Smooth muscle cell (in vitro differentiated cells): ENCODE measurements at regions not wholly inside any gene's neighbourhood (a gene's known extent, or its start where the extent isn't known, plus 50 kb on each side); places are given as distances from the start of the nearest gene placed in this dataset.

Source experiments
- DNase-seq: peaks from one replicate; lab custom pipeline; 2025; ENCODE audit not compliant: unreplicated experiment; lab: John Stamatoyannopoulos, UW
- H2AFZ ChIP-seq: fragments of 200-600 bp; sonication (generic); 2 replicates; pipeline ENCODE4 v1.6.0; 2016; ENCODE audit warnings: antibody characterized with exemption, low read depth, mild to moderate bottlenecking
- H3F3A ChIP-seq: fragments of 200-600 bp; sonication (generic); 2 replicates; pipeline ENCODE4 v1.6.0; 2017; ENCODE audit warnings: antibody characterized with exemption, low read depth
- H3K27ac ChIP-seq: fragments of 200-600 bp; sonication (generic); 2 replicates; pipeline ENCODE4 v1.5.1; 2016; ENCODE audit warnings: low read depth, mild to moderate bottlenecking
- H3K27me3 ChIP-seq: fragments of 200-600 bp; sonication (generic); 2 replicates; pipeline ENCODE4 v1.6.1; 2016; ENCODE audit warnings: low read depth, mild to moderate bottlenecking
- H3K36me3 ChIP-seq: fragments of 200-600 bp; sonication (generic); 2 replicates; pipeline ENCODE4 v1.5.1; 2016; ENCODE audit warnings: low read depth
- H3K4me1 ChIP-seq: fragments of 200-600 bp; sonication (generic); 2 replicates; pipeline ENCODE4 v1.5.1; 2016; ENCODE audit warnings: low read depth
- H3K4me2 ChIP-seq: fragments of 200-600 bp; sonication (generic); 2 replicates; pipeline ENCODE4 v1.6.0; 2016; ENCODE audit warnings: mild to moderate bottlenecking
- H3K4me3 ChIP-seq: fragments of 200-600 bp; sonication (generic); 2 replicates; pipeline ENCODE4 v1.5.1; 2016; ENCODE audit warnings: mild to moderate bottlenecking
- H3K79me2 ChIP-seq: fragments of 200-600 bp; sonication (generic); 2 replicates; pipeline ENCODE4 v1.6.0; 2016; ENCODE audit warnings: low read depth, mild to moderate bottlenecking
- H3K9ac ChIP-seq: fragments of 200-600 bp; sonication (generic); 2 replicates; pipeline ENCODE4 v1.6.0; 2016; ENCODE audit warnings: low read depth
- H3K9me3 ChIP-seq: fragments of 200-600 bp; sonication (generic); replicated peaks from 2 replicates; pipeline ENCODE4 v1.5.1; 2016; ENCODE audit warnings: low read depth
- H4K20me1 ChIP-seq: fragments of 200-600 bp; sonication (generic); 2 replicates; pipeline ENCODE4 v1.6.0; 2016; ENCODE audit warnings: low read depth
- WGBS: methylation state at CpG from one replicate; pipeline ENCODE4 v1.1.7; 2016; ENCODE audit warnings: low lambda C conversion rate; 5-methylcytosine and 5-hydroxymethylcytosine counted together
- TF ChIP-seq, protein P1 (sequence below): fragments of 200-600 bp; sonication (generic); IDR thresholded peaks from 2 replicates; pipeline ENCODE4 v1.5.1; 2017; ENCODE audit warnings: borderline replicate concordance, mild to moderate bottlenecking, antibody characterized with exemption; ENCODE audit not compliant: insufficient read depth, poor library complexity, severe bottlenecking

DNA sequence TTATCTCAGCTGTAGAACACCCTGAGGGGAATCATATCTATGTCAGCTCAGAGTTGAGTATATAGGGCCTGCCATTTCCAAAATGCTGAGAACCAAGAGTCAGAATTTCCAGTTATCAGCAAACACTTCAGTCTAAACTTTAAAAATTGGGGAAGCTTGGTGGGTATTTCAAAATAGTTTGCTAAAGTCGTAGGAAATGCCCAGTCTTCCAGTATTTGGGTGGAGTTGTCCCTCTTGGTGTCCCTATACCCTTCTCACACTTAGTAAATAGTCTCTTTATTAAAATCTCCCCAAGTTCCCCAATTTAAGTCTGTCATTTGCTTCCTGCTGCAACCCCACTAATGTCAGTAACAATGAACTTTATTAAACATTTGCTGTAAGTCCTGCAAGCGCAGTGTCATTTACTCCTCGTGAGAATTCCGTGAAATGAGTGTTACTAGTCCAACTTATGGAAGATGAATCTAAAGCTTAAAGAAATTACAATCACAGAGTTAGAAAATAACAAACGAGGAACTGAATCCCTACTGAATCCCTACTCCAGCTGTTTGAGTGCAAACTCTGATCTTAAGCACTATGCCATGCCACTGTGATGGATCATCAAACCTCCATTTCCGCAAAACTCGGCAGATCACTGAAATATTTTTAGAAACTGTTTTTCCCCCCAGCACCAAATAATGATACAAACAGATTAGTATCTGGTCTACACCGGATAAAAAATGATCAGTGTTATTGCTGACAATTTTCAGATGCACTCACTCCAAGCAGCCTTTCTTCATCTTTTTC is 341.7 kb upstream of the PROK2 start:
- no peaks in the 10 kb centered on the region for H3K27me3 ChIP-seq
- H3K4me3 ChIP-seq, result no peak overlapping the region
- no peaks in the 10 kb centered on the region for H3K9me3 ChIP-seq
- TF ChIP-seq, protein P1, sequence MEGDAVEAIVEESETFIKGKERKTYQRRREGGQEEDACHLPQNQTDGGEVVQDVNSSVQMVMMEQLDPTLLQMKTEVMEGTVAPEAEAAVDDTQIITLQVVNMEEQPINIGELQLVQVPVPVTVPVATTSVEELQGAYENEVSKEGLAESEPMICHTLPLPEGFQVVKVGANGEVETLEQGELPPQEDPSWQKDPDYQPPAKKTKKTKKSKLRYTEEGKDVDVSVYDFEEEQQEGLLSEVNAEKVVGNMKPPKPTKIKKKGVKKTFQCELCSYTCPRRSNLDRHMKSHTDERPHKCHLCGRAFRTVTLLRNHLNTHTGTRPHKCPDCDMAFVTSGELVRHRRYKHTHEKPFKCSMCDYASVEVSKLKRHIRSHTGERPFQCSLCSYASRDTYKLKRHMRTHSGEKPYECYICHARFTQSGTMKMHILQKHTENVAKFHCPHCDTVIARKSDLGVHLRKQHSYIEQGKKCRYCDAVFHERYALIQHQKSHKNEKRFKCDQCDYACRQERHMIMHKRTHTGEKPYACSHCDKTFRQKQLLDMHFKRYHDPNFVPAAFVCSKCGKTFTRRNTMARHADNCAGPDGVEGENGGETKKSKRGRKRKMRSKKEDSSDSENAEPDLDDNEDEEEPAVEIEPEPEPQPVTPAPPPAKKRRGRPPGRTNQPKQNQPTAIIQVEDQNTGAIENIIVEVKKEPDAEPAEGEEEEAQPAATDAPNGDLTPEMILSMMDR, result no peak
- H3K27ac ChIP-seq, result peak overlapping the region; percentile 67
- no peak for DNase-seq
- H3K79me2 ChIP-seq, result no peaks in the 10 kb centered on the region
- H3K36me3 ChIP-seq, result no peaks in the 10 kb centered on the region
- H4K20me1 ChIP-seq, result no peaks in the 10 kb centered on the region
- H2AFZ ChIP-seq, result no peak overlapping the region
- H3K4me2 ChIP-seq, result peak overlapping the region; percentile 27
- no peaks in the 10 kb centered on the region for H3F3A ChIP-seq
- H3K9ac ChIP-seq, result no peak overlapping the region
- no peaks in the 10 kb centered on the region for H3K4me1 ChIP-seq
- 74% methylated on average over 8 of the region's 8 CpGs for WGBS

DNA sequence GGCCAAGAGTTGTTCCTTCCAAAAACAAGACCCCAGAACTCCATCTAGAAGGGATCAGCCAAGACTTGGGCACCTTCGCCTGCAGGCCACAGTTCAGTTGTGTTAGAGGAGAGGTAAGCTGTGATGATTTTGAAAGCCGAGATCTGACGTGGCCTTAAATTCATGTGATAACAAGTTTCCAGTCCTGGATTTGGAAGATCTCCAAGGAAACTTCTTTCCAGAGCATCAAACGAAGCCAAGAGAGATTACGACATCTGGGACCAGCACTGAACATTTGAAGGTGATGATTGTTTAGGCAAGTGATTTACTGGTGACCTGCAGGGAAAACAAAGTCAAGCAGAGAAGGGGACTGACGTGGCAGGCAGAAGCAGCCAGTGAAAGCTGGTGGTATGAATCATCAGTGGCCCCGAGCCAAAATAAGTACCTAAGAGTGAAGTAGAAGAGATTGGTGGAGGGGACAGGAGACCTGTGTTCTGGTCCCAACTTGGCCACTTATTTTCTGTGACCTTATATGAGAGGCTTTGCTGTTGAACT is 339.0 kb upstream of the PROK2 start:
- no peak overlapping the region for H3K27ac ChIP-seq
- no peaks in the 10 kb centered on the region for H4K20me1 ChIP-seq
- H3K36me3 ChIP-seq, result no peaks in the 10 kb centered on the region
- no peak for DNase-seq
- no peaks in the 10 kb centered on the region for H3K4me1 ChIP-seq
- no peak overlapping the region for H3K4me3 ChIP-seq
- WGBS, result 36% methylated on average over 7 of the region's 7 CpGs
- TF ChIP-seq, protein P1, result no peak
- H3K4me2 ChIP-seq, result no peak overlapping the region
- H3K27me3 ChIP-seq, result no peaks in the 10 kb centered on the region
- H3F3A ChIP-seq, result no peaks in the 10 kb centered on the region
- H3K9ac ChIP-seq, result no peak overlapping the region
- H2AFZ ChIP-seq, result no peak overlapping the region
- no peaks in the 10 kb centered on the region for H3K9me3 ChIP-seq
- no peaks in the 10 kb centered on the region for H3K79me2 ChIP-seq

DNA sequence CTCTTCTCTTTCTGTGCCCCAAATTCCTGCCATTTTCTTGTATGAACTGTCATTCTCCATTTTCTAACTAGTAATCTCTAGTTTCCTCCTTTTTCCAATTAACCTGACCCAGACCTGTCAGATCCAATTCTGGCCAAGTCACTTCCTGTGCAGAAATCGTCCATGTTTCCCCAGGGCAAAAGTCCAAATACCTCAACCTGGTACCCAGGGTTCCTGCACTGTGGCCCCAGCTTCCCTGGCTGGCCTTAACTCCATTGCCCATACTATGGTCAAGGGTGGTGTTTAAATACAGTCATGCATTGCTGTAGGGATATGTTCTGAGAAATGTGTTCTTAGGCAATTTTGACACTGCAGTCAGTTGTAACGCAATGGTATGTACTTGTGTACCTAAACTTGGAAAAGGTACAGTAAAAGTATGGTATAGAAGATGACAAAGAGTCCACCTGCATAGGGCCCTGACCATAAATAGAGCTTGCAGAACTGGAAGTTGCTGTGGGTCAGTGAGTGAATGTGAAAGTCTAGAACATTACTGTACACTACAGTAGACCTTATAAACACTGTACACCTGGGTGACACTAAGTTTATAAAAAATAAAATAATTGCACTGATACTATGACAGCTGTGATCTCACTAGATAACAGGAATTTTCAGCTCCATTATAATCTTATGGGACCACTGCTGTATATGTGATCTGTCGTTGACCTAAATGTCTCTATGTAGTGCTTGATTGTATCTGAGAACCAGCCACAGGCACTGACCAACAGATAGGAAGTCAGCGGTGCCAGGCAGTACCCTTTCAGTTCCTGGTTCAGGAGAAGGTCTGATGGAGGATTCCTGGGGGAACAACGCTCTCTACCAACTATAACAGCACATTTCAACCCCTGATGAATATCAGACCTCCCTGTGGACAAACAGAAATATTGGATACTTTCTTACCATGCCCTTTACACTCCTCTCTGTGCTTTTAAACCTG is 336.1 kb upstream of the PROK2 start:
- Histone ChIP-seq H3K79me2 (no peaks in the 10 kb centered on the region), H3K27ac (no peak overlapping the region), H4K20me1 (no peaks in the 10 kb centered on the region), H3K36me3 (no peaks in the 10 kb centered on the region), H3K27me3 (no peaks in the 10 kb centered on the region), H3F3A (no peaks in the 10 kb centered on the region), H3K9ac (no peak overlapping the region), H3K4me1 (no peaks in the 10 kb centered on the region), H3K4me2 (no peak overlapping the region), H3K4me3 (no peak overlapping the region), H3K9me3 (no peaks in the 10 kb centered on the region), H2AFZ (no peak overlapping the region)
- WGBS, result 93% methylated on average over 5 of the region's 5 CpGs
- TF ChIP-seq, protein P1, result no peak
- no peak for DNase-seq
